Endothelial cell of umbilical vein (primary cell): ENCODE measurements at regions not wholly inside any gene's neighbourhood (a gene's known extent, or its start where the extent isn't known, plus 50 kb on each side); places are given as distances from the start of the nearest gene placed in this dataset.

ENCODE experiments used
- POLR2A ChIP-seq: IDR thresholded peaks from 2 replicates; pipeline ENCODE4 v1.6.1; 2012; ENCODE audit warnings: low read depth, mild to moderate bottlenecking, control low read depth, low read length
- TF ChIP-seq, protein P1 (sequence below), 2 donors: IDR thresholded peaks; 1 replicate in 1 of 2; 2 replicates in 1 of 2; pipeline ENCODE4 v1.5.1; 2011; ENCODE audit warnings: low read length in 2 of 2, mild to moderate bottlenecking in 2 of 2, moderate library complexity in 2 of 2, control low read depth in 1 of 2, inconsistent platforms in 1 of 2, low read depth in 1 of 2; ENCODE audit not compliant: insufficient read depth in 1 of 2; ENCODE audit errors: extremely low read depth in 1 of 2

DNA sequence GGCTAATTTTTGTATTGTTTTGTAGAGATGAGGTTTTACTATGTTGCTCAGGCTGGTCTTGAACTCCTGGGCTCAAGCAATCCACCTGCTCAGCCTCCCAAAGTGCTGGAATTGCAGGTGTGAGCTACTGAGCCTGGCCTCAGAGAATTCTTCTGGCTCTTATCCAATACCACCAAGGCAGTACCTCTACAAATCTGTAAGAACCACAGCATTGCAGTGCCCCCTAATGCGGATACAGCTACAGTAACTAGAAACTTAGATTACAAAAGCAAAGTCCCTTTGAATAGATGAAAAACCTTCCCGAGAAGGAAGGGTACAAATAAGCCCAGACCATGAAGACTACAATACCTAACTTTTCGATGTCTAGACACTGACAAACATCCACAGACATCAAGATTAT lies 107.9 kb upstream of the DPPA4 start:
- no peak for TF ChIP-seq POLR2A
- TF ChIP-seq, protein P1, sequence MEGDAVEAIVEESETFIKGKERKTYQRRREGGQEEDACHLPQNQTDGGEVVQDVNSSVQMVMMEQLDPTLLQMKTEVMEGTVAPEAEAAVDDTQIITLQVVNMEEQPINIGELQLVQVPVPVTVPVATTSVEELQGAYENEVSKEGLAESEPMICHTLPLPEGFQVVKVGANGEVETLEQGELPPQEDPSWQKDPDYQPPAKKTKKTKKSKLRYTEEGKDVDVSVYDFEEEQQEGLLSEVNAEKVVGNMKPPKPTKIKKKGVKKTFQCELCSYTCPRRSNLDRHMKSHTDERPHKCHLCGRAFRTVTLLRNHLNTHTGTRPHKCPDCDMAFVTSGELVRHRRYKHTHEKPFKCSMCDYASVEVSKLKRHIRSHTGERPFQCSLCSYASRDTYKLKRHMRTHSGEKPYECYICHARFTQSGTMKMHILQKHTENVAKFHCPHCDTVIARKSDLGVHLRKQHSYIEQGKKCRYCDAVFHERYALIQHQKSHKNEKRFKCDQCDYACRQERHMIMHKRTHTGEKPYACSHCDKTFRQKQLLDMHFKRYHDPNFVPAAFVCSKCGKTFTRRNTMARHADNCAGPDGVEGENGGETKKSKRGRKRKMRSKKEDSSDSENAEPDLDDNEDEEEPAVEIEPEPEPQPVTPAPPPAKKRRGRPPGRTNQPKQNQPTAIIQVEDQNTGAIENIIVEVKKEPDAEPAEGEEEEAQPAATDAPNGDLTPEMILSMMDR (IDR thresholded peaks at IDR 0.05; ENCODE audit: extremely low read depth in 1 of 2, insufficient read depth in 1 of 2, low read depth in 1 of 2, low read length in 2 of 2) = no peak
